Right lobe of liver (tissue), 4 donors: ENCODE measurements at regions not wholly inside any gene's neighbourhood (a gene's known extent, or its start where the extent isn't known, plus 50 kb on each side); places are given as distances from the start of the nearest gene placed in this dataset.

Experiments
- CTCF ChIP-seq, 4 donors: fragments of 200-600 bp in 3 of 4; fragments of 450-650 bp in 1 of 4; IDR thresholded peaks; one replicate each; pipeline versions ENCODE4 v1.5.1 to v1.8.0; 2016 to 2022; ENCODE audit warnings: antibody characterized with exemption in 4 of 4, mild to moderate bottlenecking in 2 of 4
- POLR2A ChIP-seq: fragments of 450-650 bp; IDR thresholded peaks from one replicate; pipeline ENCODE4 v1.6.1; 2017; ENCODE audit warnings: antibody characterized with exemption, mild to moderate bottlenecking
- donor health status: DM: no; HTN: no; CAD: no.
- donor health status: DM: no; HTN: no; CAD: no.
- donor health status: DM: no; HTN: yes; CAD: no.

- TF ChIP-seq CTCF (IDR thresholded peaks at IDR 0.05) (no peak), POLR2A (no peak)
Measured at GRCh38 chr9:90365666-90366065, 277.0 kb downstream of the DIRAS2 start.
